ENCODE measurements at regions not wholly inside any gene's neighbourhood (a gene's known extent, or its start where the extent isn't known, plus 50 kb on each side); places are given as distances from the start of the nearest gene placed in this dataset.

DNA sequence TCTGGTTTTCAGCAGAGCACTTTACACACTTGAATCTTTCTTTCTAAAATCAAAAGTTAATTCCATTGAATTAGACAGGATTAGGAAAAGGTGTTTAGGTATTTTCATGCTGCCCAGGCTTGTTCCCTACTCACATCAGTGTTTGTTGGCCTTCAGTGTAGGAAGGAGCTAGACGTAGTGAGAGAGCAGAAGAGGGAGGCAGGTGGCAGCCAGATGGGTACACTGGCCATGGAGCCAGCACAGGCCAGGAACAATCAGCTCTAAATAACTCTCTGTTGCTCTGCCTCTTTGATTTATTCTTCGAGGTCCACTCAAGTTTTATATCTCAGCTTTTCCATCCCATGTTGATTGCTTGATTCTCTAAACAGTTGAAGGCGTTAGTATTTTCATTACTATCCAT, 529.6 kb downstream of the PSAT1 start:
- TF ChIP-seq GATA2 (IDR thresholded peaks at IDR 0.05; ENCODE audit: low read depth, low read length) (no peak), GATA3 (IDR thresholded peaks at IDR 0.05; ENCODE audit: low read depth, low read length) (no peak)

Data from SH-SY5Y (cell line).